ENCODE measurements at regions not wholly inside any gene's neighbourhood (a gene's known extent, or its start where the extent isn't known, plus 50 kb on each side); places are given as distances from the start of the nearest gene placed in this dataset.

DNA sequence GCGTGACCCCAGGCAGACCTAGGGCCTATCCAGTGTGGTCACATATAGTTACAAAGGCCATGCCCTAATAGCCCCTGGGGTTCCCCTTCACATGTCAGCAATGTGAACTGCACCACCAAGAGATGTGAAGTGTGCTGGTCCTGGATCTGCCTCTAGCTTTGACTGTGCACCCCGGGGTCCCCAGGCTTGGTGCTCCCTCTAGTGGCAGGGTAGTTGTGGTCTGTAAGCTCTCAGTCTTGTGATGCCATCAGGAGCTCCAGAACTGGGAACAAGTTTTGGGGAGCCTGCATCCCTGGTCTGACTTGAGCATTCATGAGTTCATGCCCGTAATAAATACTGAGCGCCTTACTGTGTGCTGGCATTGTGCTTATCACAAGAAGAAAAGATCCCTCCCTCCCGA, 143.4 kb downstream of the DHX35 start:
- Histone ChIP-seq H3K36me3 (ENCODE audit: control insufficient read depth in 2 of 3, insufficient read depth in 3 of 3, low read length in 3 of 3) (no peaks in the 10 kb centered on the region), H3K4me3 (ENCODE audit: low read length) (no peak overlapping the region), H3K27ac (ENCODE audit: low read depth, low read length) (no peak overlapping the region), H3K4me1 (ENCODE audit: control insufficient read depth in 2 of 2, insufficient read depth in 2 of 2, low read length in 2 of 2) (no peaks in the 10 kb centered on the region), H3K9me3 (ENCODE audit: control insufficient read depth in 2 of 3, low read length in 3 of 3) (no peaks in the 10 kb centered on the region), H3K27me3 (ENCODE audit: control insufficient read depth in 2 of 2, insufficient read depth in 2 of 2, low read length in 2 of 2) (no peaks in the 10 kb centered on the region)
- intact Hi-C loops (cut with micrococcal nuclease), result no loop called here
- peaks cover 17 to 70% (median 60%) of the 10 kb centered on the region in 5 donors for H3K27me3 Mint-ChIP-seq
- ATAC-seq (no peak), DNase-seq (no peak)
- peaks cover 0 to 3% (median 0%) of the 10 kb centered on the region in 5 donors for H3K36me3 Mint-ChIP-seq
- no peak overlapping the region for H3K27ac Mint-ChIP-seq
- ChIA-PET POLR2A (no interaction called here), CTCF (no interaction called here)
- no peak overlapping the region for H3K4me3 Mint-ChIP-seq
- peaks cover 0 to 17% (median 9%) of the 10 kb centered on the region in 11 donors for H3K9me3 Mint-ChIP-seq
- peaks cover 0 to 2% (median 0%) of the 10 kb centered on the region in 7 donors for H3K4me1 Mint-ChIP-seq

DNA sequence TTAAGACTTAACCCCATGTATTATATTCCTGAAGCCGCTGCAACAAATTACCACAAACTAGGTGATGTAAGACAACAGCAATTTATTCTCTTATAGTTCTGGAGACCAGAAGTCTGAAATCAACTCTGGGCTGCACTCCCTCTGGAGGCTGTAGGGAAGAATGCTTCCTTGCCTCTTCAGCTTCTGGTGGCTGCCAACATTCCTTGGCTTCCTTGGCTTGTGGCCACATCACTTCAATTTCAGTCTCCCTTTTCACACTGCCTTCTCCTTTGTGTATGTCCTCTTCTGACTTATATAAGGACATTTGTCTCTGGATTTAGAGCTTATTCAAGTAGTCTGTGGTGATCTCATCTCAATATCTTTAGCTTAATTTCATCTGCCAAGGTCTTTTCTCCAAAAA, 141.6 kb downstream of the DHX35 start:
- POLR2A ChIA-PET, result no interaction called here
- H3K36me3 ChIP-seq (ENCODE audit: control insufficient read depth in 2 of 3, insufficient read depth in 3 of 3, low read length in 3 of 3), result no peaks in the 10 kb centered on the region
- H3K36me3 Mint-ChIP-seq, result peaks cover 0 to 3% (median 0%) of the 10 kb centered on the region in 5 donors
- no peaks in the 10 kb centered on the region for H3K27me3 ChIP-seq (ENCODE audit: control insufficient read depth in 2 of 2, insufficient read depth in 2 of 2, low read length in 2 of 2)
- no peak overlapping the region for H3K27ac Mint-ChIP-seq
- ATAC-seq, result no peak
- H3K4me3 ChIP-seq (ENCODE audit: low read length), result no peak overlapping the region
- H3K4me1 Mint-ChIP-seq, result no peaks in the 10 kb centered on the region
- CTCF ChIA-PET, result no interaction called here
- H3K27me3 Mint-ChIP-seq, result peaks cover 12 to 63% (median 49%) of the 10 kb centered on the region in 5 donors
- peaks cover 0 to 17% (median 9%) of the 10 kb centered on the region in 11 donors for H3K9me3 Mint-ChIP-seq
- no peak overlapping the region for H3K27ac ChIP-seq (ENCODE audit: low read depth, low read length)
- intact Hi-C loops (cut with micrococcal nuclease), result no loop called here
- no peaks in the 10 kb centered on the region for H3K9me3 ChIP-seq (ENCODE audit: control insufficient read depth in 2 of 3, low read length in 3 of 3)
- no peak overlapping the region for H3K4me3 Mint-ChIP-seq
- no peaks in the 10 kb centered on the region for H3K4me1 ChIP-seq (ENCODE audit: control insufficient read depth in 2 of 2, insufficient read depth in 2 of 2, low read length in 2 of 2)
- no peak for DNase-seq

GRCh38 chr20:39103305-39103704, 141.2 kb downstream of the DHX35 start:
- DNase-seq (no peak), ATAC-seq (no peak)
- H3K27ac Mint-ChIP-seq, result no peak overlapping the region
- H3K4me3 ChIP-seq (ENCODE audit: low read length), result no peak overlapping the region
- no peaks in the 10 kb centered on the region for H3K9me3 ChIP-seq (ENCODE audit: control insufficient read depth in 2 of 3, low read length in 3 of 3)
- ChIA-PET CTCF (no interaction called here), POLR2A (no interaction called here)
- H3K36me3 Mint-ChIP-seq, result peaks cover 0 to 3% (median 0%) of the 10 kb centered on the region in 5 donors
- H3K27me3 ChIP-seq (ENCODE audit: control insufficient read depth in 2 of 2, insufficient read depth in 2 of 2, low read length in 2 of 2), result no peaks in the 10 kb centered on the region
- intact Hi-C loops (cut with micrococcal nuclease), result no loop called here
- H3K27me3 Mint-ChIP-seq, result peaks cover 12 to 63% (median 47%) of the 10 kb centered on the region in 5 donors
- H3K9me3 Mint-ChIP-seq, result peaks cover 0 to 17% (median 9%) of the 10 kb centered on the region in 11 donors
- no peaks in the 10 kb centered on the region for H3K4me1 ChIP-seq (ENCODE audit: control insufficient read depth in 2 of 2, insufficient read depth in 2 of 2, low read length in 2 of 2)
- no peaks in the 10 kb centered on the region for H3K36me3 ChIP-seq (ENCODE audit: control insufficient read depth in 2 of 3, insufficient read depth in 3 of 3, low read length in 3 of 3)
- no peak overlapping the region for H3K4me3 Mint-ChIP-seq
- no peaks in the 10 kb centered on the region for H3K4me1 Mint-ChIP-seq
- no peak overlapping the region for H3K27ac ChIP-seq (ENCODE audit: low read depth, low read length)

DNA sequence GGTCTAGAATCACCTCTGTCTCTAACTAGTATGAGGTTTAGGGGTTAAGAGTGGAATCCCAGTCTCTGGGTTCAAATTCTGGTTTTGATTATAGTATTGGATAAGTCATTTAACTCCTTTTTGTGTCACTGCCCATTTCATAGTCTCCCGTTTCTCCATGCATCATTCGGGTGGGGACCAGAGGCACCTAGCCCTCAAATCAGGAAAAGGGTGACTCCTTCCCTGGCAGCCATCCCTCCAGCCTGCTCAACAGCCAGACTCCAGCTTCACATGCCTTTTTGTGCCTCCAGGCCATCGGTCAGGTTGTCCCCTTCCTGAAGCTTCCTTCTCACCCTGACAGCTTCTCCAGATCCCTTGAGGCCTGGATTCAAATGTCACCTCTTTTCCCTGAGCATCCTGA, 139.8 kb downstream of the DHX35 start:
- Mint-ChIP-seq H3K4me1 (no peaks in the 10 kb centered on the region), H3K4me3 (no peak overlapping the region), H3K9me3 (peaks cover 0 to 17% (median 9%) of the 10 kb centered on the region in 11 donors), H3K27ac (no peak overlapping the region), H3K27me3 (peaks cover 12 to 57% (median 38%) of the 10 kb centered on the region in 5 donors), H3K36me3 (peaks cover 0 to 3% (median 0%) of the 10 kb centered on the region in 5 donors)
- Histone ChIP-seq H3K27me3 (ENCODE audit: control insufficient read depth in 2 of 2, insufficient read depth in 2 of 2, low read length in 2 of 2) (no peaks in the 10 kb centered on the region), H3K36me3 (ENCODE audit: control insufficient read depth in 2 of 3, insufficient read depth in 3 of 3, low read length in 3 of 3) (no peaks in the 10 kb centered on the region), H3K9me3 (ENCODE audit: control insufficient read depth in 2 of 3, low read length in 3 of 3) (no peaks in the 10 kb centered on the region), H3K27ac (ENCODE audit: low read depth, low read length) (no peak overlapping the region), H3K4me1 (ENCODE audit: control insufficient read depth in 2 of 2, insufficient read depth in 2 of 2, low read length in 2 of 2) (no peaks in the 10 kb centered on the region), H3K4me3 (ENCODE audit: low read length) (no peak overlapping the region)
- intact Hi-C loops (cut with micrococcal nuclease), result no loop called here
- no peak for ATAC-seq
- ChIA-PET POLR2A (no interaction called here), CTCF (no interaction called here)
- no peak for DNase-seq

DNA sequence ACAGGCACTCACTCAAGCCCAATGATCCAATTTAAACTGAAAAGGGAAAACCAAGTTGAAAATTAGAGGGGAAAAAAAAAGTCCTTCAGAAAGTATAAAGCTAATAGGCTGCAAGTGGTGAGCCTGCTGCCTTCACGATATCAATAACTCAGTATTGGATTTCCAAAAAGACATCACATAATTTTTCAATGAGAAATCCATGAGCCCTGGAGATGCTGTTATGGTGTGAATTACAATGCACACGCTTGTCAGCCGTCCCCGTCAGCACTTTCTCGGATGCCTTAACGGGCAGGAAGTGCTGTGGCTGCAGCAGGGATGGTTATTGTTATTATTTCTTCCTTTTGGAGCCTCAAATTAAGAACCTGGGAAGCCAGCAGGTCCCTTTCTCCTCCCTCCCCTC, 138.5 kb downstream of the DHX35 start:
- Histone ChIP-seq H3K36me3 (ENCODE audit: control insufficient read depth in 2 of 3, insufficient read depth in 3 of 3, low read length in 3 of 3) (no peaks in the 10 kb centered on the region), H3K4me1 (ENCODE audit: control insufficient read depth in 2 of 2, insufficient read depth in 2 of 2, low read length in 2 of 2) (no peaks in the 10 kb centered on the region), H3K4me3 (ENCODE audit: low read length) (no peak overlapping the region), H3K9me3 (ENCODE audit: control insufficient read depth in 2 of 3, low read length in 3 of 3) (no peaks in the 10 kb centered on the region), H3K27me3 (ENCODE audit: control insufficient read depth in 2 of 2, insufficient read depth in 2 of 2, low read length in 2 of 2) (no peaks in the 10 kb centered on the region), H3K27ac (ENCODE audit: low read depth, low read length) (no peak overlapping the region)
- Mint-ChIP-seq H3K27ac (no peak overlapping the region), H3K36me3 (peaks cover 0 to 3% (median 0%) of the 10 kb centered on the region in 5 donors), H3K4me3 (no peak overlapping the region), H3K9me3 (peaks cover 0 to 9% (median 6%) of the 10 kb centered on the region in 11 donors), H3K27me3 (peaks cover 12 to 46% (median 34%) of the 10 kb centered on the region in 5 donors), H3K4me1 (no peaks in the 10 kb centered on the region)
- POLR2A ChIA-PET, result no interaction called here
- ATAC-seq (no peak), DNase-seq (no peak)
- intact Hi-C loops (cut with micrococcal nuclease), result no loop called here
- CTCF ChIA-PET, result no interaction called here

DNA sequence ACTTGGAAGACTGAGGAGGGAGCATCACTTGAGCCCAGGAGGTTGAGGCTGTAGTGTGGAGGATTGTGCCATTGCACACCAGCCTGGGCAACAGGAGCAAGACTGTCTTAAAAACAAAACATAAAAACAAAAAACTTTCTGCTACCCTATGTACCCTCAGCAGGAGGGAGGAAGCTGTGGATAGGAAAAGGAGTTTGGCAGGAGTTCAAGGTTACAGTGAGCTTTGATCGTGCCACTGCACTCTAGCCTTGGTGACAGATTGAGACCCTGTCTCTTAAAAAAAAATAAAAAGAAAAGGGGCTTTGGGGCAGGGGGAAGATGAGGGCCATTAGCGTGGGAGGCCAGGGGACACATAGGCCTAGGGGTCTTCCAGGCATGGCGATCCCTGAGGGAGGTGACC, 135.7 kb downstream of the DHX35 start:
- intact Hi-C loops (cut with micrococcal nuclease), result no loop called here
- Mint-ChIP-seq H3K27ac (no peak overlapping the region), H3K4me1 (no peaks in the 10 kb centered on the region), H3K9me3 (no peaks in the 10 kb centered on the region), H3K4me3 (no peak overlapping the region), H3K36me3 (no peaks in the 10 kb centered on the region), H3K27me3 (peaks cover 9 to 35% (median 26%) of the 10 kb centered on the region in 5 donors)
- H3K27me3 ChIP-seq (ENCODE audit: control insufficient read depth in 2 of 2, insufficient read depth in 2 of 2, low read length in 2 of 2), result no peaks in the 10 kb centered on the region
- DNase-seq (no peak), ATAC-seq (no peak)
- H3K4me1 ChIP-seq (ENCODE audit: control insufficient read depth in 2 of 2, insufficient read depth in 2 of 2, low read length in 2 of 2), result no peaks in the 10 kb centered on the region
- H3K36me3 ChIP-seq (ENCODE audit: control insufficient read depth in 2 of 3, insufficient read depth in 3 of 3, low read length in 3 of 3), result no peaks in the 10 kb centered on the region
- H3K27ac ChIP-seq (ENCODE audit: low read depth, low read length), result no peak overlapping the region
- no peak overlapping the region for H3K4me3 ChIP-seq (ENCODE audit: low read length)
- CTCF ChIA-PET, result interaction anchor here (0.7 kb wide), 1 partner anchor 31 kb away, joined by 3 read pairs; no protein-coding TSS in a partner anchor
- POLR2A ChIA-PET, result no interaction called here
- no peaks in the 10 kb centered on the region for H3K9me3 ChIP-seq (ENCODE audit: control insufficient read depth in 2 of 3, low read length in 3 of 3)

GRCh38 chr20:39095870-39096269, 133.7 kb downstream of the DHX35 start:
- intact Hi-C loops (cut with micrococcal nuclease), result no loop called here
- ChIA-PET CTCF (no interaction called here), POLR2A (no interaction called here)
- Mint-ChIP-seq H3K36me3 (no peaks in the 10 kb centered on the region), H3K27ac (no peak overlapping the region), H3K4me3 (no peak overlapping the region), H3K27me3 (peaks cover 3 to 36% (median 15%) of the 10 kb centered on the region in 5 donors), H3K9me3 (peaks cover 0 to 2% (median 0%) of the 10 kb centered on the region in 11 donors), H3K4me1 (no peaks in the 10 kb centered on the region)
- Histone ChIP-seq H3K4me1 (ENCODE audit: control insufficient read depth in 2 of 2, insufficient read depth in 2 of 2, low read length in 2 of 2) (no peaks in the 10 kb centered on the region), H3K27ac (ENCODE audit: low read depth, low read length) (no peak overlapping the region), H3K4me3 (ENCODE audit: low read length) (no peak overlapping the region), H3K9me3 (ENCODE audit: control insufficient read depth in 2 of 3, low read length in 3 of 3) (no peaks in the 10 kb centered on the region), H3K36me3 (ENCODE audit: control insufficient read depth in 2 of 3, insufficient read depth in 3 of 3, low read length in 3 of 3) (no peaks in the 10 kb centered on the region), H3K27me3 (ENCODE audit: control insufficient read depth in 2 of 2, insufficient read depth in 2 of 2, low read length in 2 of 2) (no peaks in the 10 kb centered on the region)
- ATAC-seq (no peak), DNase-seq (no peak)

All from naive thymus-derived CD4-positive, alpha-beta T cell (primary cell).